ENCODE measurements at regions not wholly inside any gene's neighbourhood (a gene's known extent, or its start where the extent isn't known, plus 50 kb on each side); places are given as distances from the start of the nearest gene placed in this dataset.

DNA sequence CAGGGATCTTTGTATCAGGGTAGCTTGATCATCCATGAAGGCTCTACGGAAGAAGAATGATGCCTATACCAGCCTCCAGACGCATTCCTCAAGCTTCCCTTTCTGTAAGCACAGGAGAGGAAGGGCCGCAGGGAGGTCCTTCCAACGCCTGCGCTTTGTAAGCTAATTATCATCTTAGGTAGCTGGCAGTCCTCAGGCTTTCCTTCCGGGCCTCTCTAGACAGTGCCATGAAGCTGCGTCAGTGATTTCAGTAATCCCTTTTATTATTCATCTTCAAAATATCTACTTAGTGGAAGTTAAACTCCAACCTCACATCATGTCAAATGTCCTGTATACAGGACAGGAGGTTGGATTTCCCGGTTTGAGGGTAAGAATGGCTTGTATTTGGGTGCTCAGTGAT, 92.3 kb downstream of the ETAA1 start:
- TF ChIP-seq, protein P1, sequence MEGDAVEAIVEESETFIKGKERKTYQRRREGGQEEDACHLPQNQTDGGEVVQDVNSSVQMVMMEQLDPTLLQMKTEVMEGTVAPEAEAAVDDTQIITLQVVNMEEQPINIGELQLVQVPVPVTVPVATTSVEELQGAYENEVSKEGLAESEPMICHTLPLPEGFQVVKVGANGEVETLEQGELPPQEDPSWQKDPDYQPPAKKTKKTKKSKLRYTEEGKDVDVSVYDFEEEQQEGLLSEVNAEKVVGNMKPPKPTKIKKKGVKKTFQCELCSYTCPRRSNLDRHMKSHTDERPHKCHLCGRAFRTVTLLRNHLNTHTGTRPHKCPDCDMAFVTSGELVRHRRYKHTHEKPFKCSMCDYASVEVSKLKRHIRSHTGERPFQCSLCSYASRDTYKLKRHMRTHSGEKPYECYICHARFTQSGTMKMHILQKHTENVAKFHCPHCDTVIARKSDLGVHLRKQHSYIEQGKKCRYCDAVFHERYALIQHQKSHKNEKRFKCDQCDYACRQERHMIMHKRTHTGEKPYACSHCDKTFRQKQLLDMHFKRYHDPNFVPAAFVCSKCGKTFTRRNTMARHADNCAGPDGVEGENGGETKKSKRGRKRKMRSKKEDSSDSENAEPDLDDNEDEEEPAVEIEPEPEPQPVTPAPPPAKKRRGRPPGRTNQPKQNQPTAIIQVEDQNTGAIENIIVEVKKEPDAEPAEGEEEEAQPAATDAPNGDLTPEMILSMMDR (IDR thresholded peaks at IDR 0.05; ENCODE audit: insufficient read depth, low read length, poor library complexity, severe bottlenecking) = no peak
- no peaks in the 10 kb centered on the region for H3K27me3 ChIP-seq (ENCODE audit: control insufficient read depth, insufficient read depth, low read length)
- no peak for DNase-seq (ENCODE audit: low read depth)

DNA sequence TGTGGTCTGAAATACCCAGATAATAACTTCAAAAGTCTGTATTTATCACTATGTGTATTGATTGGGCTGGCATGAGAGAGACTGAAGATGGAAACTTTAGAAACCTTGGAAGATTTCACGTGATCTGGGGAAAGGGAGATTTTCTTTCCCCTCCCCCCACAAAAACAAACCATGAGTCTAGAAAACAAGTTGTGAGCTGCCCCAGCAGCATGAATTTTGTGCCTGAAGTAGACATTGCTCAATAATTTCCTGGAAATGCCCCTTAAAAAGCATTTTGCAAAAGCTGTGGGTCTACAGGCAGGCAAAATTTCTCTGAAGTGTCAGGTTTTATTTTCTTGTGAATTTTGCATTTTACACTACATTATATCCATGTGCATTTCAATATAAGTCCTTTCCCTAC, 101.8 kb downstream of the ETAA1 start:
- no peaks in the 10 kb centered on the region for H3K36me3 ChIP-seq (ENCODE audit: control insufficient read depth, insufficient read depth, low read length)
- no peaks in the 10 kb centered on the region for H3K27me3 ChIP-seq (ENCODE audit: control insufficient read depth, insufficient read depth, low read length)
- DNase-seq (ENCODE audit: low read depth) = no peak
- TF ChIP-seq, protein P1 (IDR thresholded peaks at IDR 0.05; ENCODE audit: insufficient read depth, low read length, poor library complexity, severe bottlenecking) = no peak
- no peak overlapping the region for H3K4me3 ChIP-seq (ENCODE audit: low read depth, low read length)

More for the DNA sequence above, 92.3 kb downstream of the ETAA1 start:
- Histone ChIP-seq H3K4me3 (ENCODE audit: low read depth, low read length) (no peak overlapping the region), H3K36me3 (ENCODE audit: control insufficient read depth, insufficient read depth, low read length) (no peaks in the 10 kb centered on the region)

DNA sequence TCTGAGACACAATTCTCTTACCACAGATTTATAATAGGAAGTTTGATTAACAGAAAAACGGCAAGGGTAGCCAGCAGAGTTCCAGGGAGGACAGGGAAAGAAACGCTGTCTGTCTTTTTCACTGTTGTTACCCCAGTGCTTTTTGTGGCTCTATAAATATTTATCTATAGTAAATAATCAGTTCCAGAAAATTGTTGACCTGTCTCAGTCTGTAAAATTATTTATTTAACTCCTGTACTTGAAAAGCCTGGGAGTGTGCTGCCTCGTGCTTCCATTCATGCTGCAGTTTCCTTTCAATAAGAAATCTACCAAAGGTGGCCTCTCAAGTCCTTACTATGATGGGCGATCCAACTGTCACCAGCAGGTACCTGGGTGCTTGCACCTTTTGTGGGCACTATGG, 102.9 kb downstream of the ETAA1 start:
- H3K4me3 ChIP-seq (ENCODE audit: low read depth, low read length) = no peak overlapping the region
- TF ChIP-seq, protein P1 (IDR thresholded peaks at IDR 0.05; ENCODE audit: insufficient read depth, low read length, poor library complexity, severe bottlenecking) = no peak
- no peak for DNase-seq (ENCODE audit: low read depth)
- no peaks in the 10 kb centered on the region for H3K36me3 ChIP-seq (ENCODE audit: control insufficient read depth, insufficient read depth, low read length)
- no peaks in the 10 kb centered on the region for H3K27me3 ChIP-seq (ENCODE audit: control insufficient read depth, insufficient read depth, low read length)

DNA sequence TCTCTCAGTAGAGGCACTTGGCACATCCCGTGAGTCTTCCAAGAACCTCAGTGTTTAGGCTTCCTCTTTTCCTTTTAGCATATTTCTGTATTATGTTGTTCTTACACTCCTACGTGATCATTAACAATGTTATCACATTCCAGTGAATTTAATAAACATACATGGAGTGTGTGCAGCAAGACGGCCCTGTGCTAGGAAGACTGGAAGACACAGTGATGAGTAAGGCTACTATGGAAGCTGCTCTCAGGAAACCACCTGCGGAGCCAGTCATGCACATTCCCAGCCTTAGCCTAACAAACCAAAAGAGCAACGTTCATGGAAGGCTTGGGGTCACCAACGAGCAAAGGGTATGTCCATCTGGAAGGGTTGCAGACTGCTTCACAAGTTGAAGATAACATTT, 103.4 kb downstream of the ETAA1 start:
- H3K36me3 ChIP-seq (ENCODE audit: control insufficient read depth, insufficient read depth, low read length) = no peaks in the 10 kb centered on the region
- no peak overlapping the region for H3K4me3 ChIP-seq (ENCODE audit: low read depth, low read length)
- H3K27me3 ChIP-seq (ENCODE audit: control insufficient read depth, insufficient read depth, low read length) = no peaks in the 10 kb centered on the region
- no peak for DNase-seq (ENCODE audit: low read depth)
- TF ChIP-seq, protein P1 (IDR thresholded peaks at IDR 0.05; ENCODE audit: insufficient read depth, low read length, poor library complexity, severe bottlenecking) = no peak

DNA sequence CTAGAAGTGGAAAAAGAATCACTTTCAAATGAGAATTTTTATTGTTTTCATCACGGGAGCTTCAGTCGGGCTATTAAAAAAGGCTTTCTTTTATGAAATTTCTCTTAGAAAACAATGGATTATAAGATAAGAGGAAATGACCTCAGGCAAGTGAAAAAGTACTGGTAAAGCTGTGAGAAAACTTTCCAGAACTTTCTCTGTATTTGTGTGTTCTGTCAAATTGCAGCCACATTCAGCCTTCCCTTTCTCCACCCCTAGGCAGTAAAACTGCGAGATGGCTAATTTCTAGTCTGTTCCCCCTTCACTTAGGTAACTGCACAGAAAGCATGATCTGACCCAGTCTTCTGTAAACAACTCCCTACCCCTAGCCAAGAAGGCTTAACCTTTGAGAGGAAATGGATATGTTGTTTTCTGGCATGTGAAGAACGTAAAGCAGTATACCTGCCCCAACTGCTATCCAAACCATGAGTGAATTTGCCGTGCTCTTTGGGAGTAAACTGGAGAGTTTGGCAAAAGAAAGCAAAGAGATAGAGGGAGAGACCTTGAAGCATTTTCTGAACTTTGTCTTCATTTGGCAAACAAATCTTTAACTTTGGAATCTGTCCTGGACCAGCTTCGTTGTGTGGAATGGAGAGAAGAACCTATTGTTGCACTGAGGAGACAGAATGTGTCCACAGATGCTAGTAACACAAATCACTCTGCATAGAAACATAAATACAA, 105.4 kb downstream of the ETAA1 start:
- no peaks in the 10 kb centered on the region for H3K36me3 ChIP-seq (ENCODE audit: control insufficient read depth, insufficient read depth, low read length)
- DNase-seq (ENCODE audit: low read depth) = no peak
- no peak overlapping the region for H3K4me3 ChIP-seq (ENCODE audit: low read depth, low read length)
- TF ChIP-seq, protein P1 (IDR thresholded peaks at IDR 0.05; ENCODE audit: insufficient read depth, low read length, poor library complexity, severe bottlenecking) = no peak
- no peaks in the 10 kb centered on the region for H3K27me3 ChIP-seq (ENCODE audit: control insufficient read depth, insufficient read depth, low read length)
